Fibroblast of lung (primary cell): ENCODE measurements at regions not wholly inside any gene's neighbourhood (a gene's known extent, or its start where the extent isn't known, plus 50 kb on each side); places are given as distances from the start of the nearest gene placed in this dataset.

Experiments used
- DNase-seq, 2 donors: peaks; one replicate each; pipeline versions ENCODE4 v3.0.0 to v3.0.0-alpha.2; 2010; ENCODE audit warnings: low read depth in 2 of 2
- H2AFZ ChIP-seq: 2 replicates; pipeline ENCODE4 v1.5.1; 2012; ENCODE audit warnings: low read length, control low read depth, inconsistent platforms
- H3K27ac ChIP-seq: 2 replicates; pipeline ENCODE4 v1.5.1; 2011; ENCODE audit warnings: low read length, control low read depth; ENCODE audit not compliant: insufficient read depth
- H3K27me3 ChIP-seq: 2 replicates; pipeline ENCODE4 v1.5.1; 2011; ENCODE audit warnings: mild to moderate bottlenecking, low read length; ENCODE audit not compliant: control insufficient read depth, insufficient read depth
- H3K36me3 ChIP-seq: 2 replicates; pipeline ENCODE4 v1.5.1; 2011; ENCODE audit warnings: low read length; ENCODE audit not compliant: control insufficient read depth, insufficient read depth
- H3K4me1 ChIP-seq: 2 replicates; pipeline ENCODE4 v1.5.1; 2011; ENCODE audit warnings: low read length; ENCODE audit not compliant: control insufficient read depth, insufficient read depth; ENCODE audit errors: extremely low read depth
- H3K4me2 ChIP-seq: 2 replicates; pipeline ENCODE4 v1.5.1; 2011; ENCODE audit warnings: low read length, control low read depth; ENCODE audit not compliant: insufficient read depth; ENCODE audit errors: extremely low read depth
- H3K4me3 ChIP-seq, 4 experiments: fragments of 200-600 bp in 1 of 4; sonication (generic) in 1 of 4; replicated peaks in 1 of 4; 2 replicates each; pipeline ENCODE4 v1.5.1; 2011 to 2016; ENCODE audit warnings: low read length in 4 of 4, low read depth in 3 of 4, mild to moderate bottlenecking in 3 of 4, control low read depth in 2 of 4, inconsistent platforms in 1 of 4, mixed read lengths in 1 of 4; ENCODE audit not compliant: insufficient read depth in 1 of 4; ENCODE audit errors: control extremely low read depth in 1 of 4
- H3K79me2 ChIP-seq: 2 replicates; pipeline ENCODE4 v1.5.1; 2012; ENCODE audit warnings: mild to moderate bottlenecking, low read length, inconsistent platforms; ENCODE audit not compliant: control insufficient read depth, insufficient read depth
- H3K9ac ChIP-seq: 2 replicates; pipeline ENCODE4 v1.5.1; 2011; ENCODE audit warnings: mild to moderate bottlenecking, low read length, control low read depth; ENCODE audit not compliant: insufficient read depth
- H3K9me3 ChIP-seq: 2 replicates; pipeline ENCODE4 v1.5.1; 2012; ENCODE audit warnings: low read depth, low read length; ENCODE audit not compliant: control insufficient read depth, insufficient read depth
- H4K20me1 ChIP-seq: 2 replicates; pipeline ENCODE4 v1.5.1; 2011; ENCODE audit warnings: low read length; ENCODE audit not compliant: control insufficient read depth, insufficient read depth; ENCODE audit errors: extremely low read depth
- EZH2 ChIP-seq: IDR thresholded peaks from 2 replicates; pipeline ENCODE4 v1.5.1; 2012; ENCODE audit warnings: low read length, control low read depth, mild to moderate bottlenecking; ENCODE audit errors: missing control alignments
- TF ChIP-seq, protein P1 (sequence below), 2 donors: IDR thresholded peaks in 1 of 2; conservative IDR thresholded peaks in 1 of 2; 1 replicate in 1 of 2; 2 replicates in 1 of 2; pipeline ENCODE4 v1.5.1; 2011 to 2012; ENCODE audit warnings: low read length in 2 of 2, control low read depth in 1 of 2, inconsistent platforms in 1 of 2, low read depth in 1 of 2, mild to moderate bottlenecking in 1 of 2

GRCh38 chr3:106006001-106006400, 137.2 kb upstream of the CBLB start:
- no peaks in the 10 kb centered on the region for H3K79me2 ChIP-seq
- peaks cover 4% of the 10 kb centered on the region for H3K4me1 ChIP-seq
- no peaks in the 10 kb centered on the region for H3K9me3 ChIP-seq
- H3K4me3 ChIP-seq, result no peak overlapping the region
- H3K27me3 ChIP-seq, result no peaks in the 10 kb centered on the region
- no peaks in the 10 kb centered on the region for H3K36me3 ChIP-seq
- no peak overlapping the region for H2AFZ ChIP-seq
- peak; percentile 94 to 97 for DNase-seq
- no peak for TF ChIP-seq EZH2
- TF ChIP-seq, protein P1, sequence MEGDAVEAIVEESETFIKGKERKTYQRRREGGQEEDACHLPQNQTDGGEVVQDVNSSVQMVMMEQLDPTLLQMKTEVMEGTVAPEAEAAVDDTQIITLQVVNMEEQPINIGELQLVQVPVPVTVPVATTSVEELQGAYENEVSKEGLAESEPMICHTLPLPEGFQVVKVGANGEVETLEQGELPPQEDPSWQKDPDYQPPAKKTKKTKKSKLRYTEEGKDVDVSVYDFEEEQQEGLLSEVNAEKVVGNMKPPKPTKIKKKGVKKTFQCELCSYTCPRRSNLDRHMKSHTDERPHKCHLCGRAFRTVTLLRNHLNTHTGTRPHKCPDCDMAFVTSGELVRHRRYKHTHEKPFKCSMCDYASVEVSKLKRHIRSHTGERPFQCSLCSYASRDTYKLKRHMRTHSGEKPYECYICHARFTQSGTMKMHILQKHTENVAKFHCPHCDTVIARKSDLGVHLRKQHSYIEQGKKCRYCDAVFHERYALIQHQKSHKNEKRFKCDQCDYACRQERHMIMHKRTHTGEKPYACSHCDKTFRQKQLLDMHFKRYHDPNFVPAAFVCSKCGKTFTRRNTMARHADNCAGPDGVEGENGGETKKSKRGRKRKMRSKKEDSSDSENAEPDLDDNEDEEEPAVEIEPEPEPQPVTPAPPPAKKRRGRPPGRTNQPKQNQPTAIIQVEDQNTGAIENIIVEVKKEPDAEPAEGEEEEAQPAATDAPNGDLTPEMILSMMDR (conservative IDR thresholded peaks at IDR 0.05 in 1 of 2, IDR thresholded peaks at IDR 0.05 in 1 of 2; ENCODE audit: low read depth in 1 of 2, low read length in 2 of 2), result no peak
- H3K27ac ChIP-seq, result peak overlapping the region; percentile 24
- H3K4me2 ChIP-seq, result no peak overlapping the region
- H3K9ac ChIP-seq, result no peak overlapping the region
- H4K20me1 ChIP-seq, result no peaks in the 10 kb centered on the region

DNA sequence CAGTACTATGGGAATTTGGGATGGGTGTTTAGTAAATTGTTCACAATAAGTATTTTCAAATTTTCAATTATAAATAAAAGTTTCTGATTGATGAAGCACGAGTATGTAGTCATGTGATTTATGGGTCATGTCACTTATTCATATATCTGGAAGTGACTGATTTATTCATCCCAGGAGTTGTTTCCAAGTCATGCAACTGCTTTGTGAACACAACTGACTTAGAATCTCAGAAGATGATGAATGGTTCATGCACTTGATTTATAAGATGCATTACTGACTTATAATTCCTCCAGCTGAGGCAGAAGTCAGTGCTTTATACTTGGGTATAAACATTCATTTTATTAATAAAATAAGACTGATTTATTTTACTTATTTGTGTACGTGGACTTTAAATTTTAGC, 137.8 kb upstream of the CBLB start:
- no peaks in the 10 kb centered on the region for H3K36me3 ChIP-seq
- H3K27ac ChIP-seq, result peak overlapping the region; percentile 24
- peak in 1 of 2 donors; percentile 28 for DNase-seq

GRCh38 chr3:106007512-106007911, 138.7 kb upstream of the CBLB start:
- H3K27ac ChIP-seq, result no peak overlapping the region
- H2AFZ ChIP-seq, result no peak overlapping the region
- no peaks in the 10 kb centered on the region for H3K36me3 ChIP-seq
- H3K9ac ChIP-seq, result no peak overlapping the region
- no peak for DNase-seq
- no peaks in the 10 kb centered on the region for H3K27me3 ChIP-seq
- H4K20me1 ChIP-seq, result no peaks in the 10 kb centered on the region
- H3K4me2 ChIP-seq, result no peak overlapping the region
- H3K79me2 ChIP-seq, result no peaks in the 10 kb centered on the region
- no peak for TF ChIP-seq EZH2
- TF ChIP-seq, protein P1 (conservative IDR thresholded peaks at IDR 0.05 in 1 of 2, IDR thresholded peaks at IDR 0.05 in 1 of 2; ENCODE audit: low read depth in 1 of 2, low read length in 2 of 2), result no peak
- no peaks in the 10 kb centered on the region for H3K9me3 ChIP-seq
- H3K4me1 ChIP-seq, result peaks cover 4% of the 10 kb centered on the region
- H3K4me3 ChIP-seq, result no peak overlapping the region

More for the DNA sequence above, 137.8 kb upstream of the CBLB start:
- Histone ChIP-seq H3K4me3 (no peak overlapping the region), H4K20me1 (no peaks in the 10 kb centered on the region), H3K27me3 (no peaks in the 10 kb centered on the region), H2AFZ (no peak overlapping the region), H3K4me2 (no peak overlapping the region), H3K4me1 (peaks cover 4% of the 10 kb centered on the region), H3K9me3 (no peaks in the 10 kb centered on the region), H3K79me2 (no peaks in the 10 kb centered on the region), H3K9ac (no peak overlapping the region)
- no peak for TF ChIP-seq EZH2
- TF ChIP-seq, protein P1 (conservative IDR thresholded peaks at IDR 0.05 in 1 of 2, IDR thresholded peaks at IDR 0.05 in 1 of 2; ENCODE audit: low read depth in 1 of 2, low read length in 2 of 2), result no peak
